Activated CD4-positive, alpha-beta T cell treated with anti-CD3 and anti-CD28 coated beads, Interleukin-2, Interleukin-4, amounts not matched to agents 100 ng/mL and 50 ng/mL, durations not matched to agents 16 hours and 8 hours (primary cell): ENCODE measurements at regions not wholly inside any gene's neighbourhood (a gene's known extent, or its start where the extent isn't known, plus 50 kb on each side); places are given as distances from the start of the nearest gene placed in this dataset.

Experiments
- DNase-seq: peaks from one replicate; pipeline ENCODE4 v3.0.0-alpha.2; 2020; ENCODE audit warnings: low spot score

- no peak for DNase-seq
Measured at GRCh38 chr15:29208836-29209235, 60.8 kb downstream of the NSMCE3 start.

GRCh38 chr15:29208352-29208751 is 61.3 kb downstream of the NSMCE3 start:
- no peak for DNase-seq

- no peak for DNase-seq
Measured at GRCh38 chr15:29207758-29208108, 61.9 kb downstream of the NSMCE3 start.

GRCh38 chr15:29207027-29207757 is 62.4 kb downstream of the NSMCE3 start:
- no peak for DNase-seq

GRCh38 chr15:29205186-29205585 is 64.4 kb downstream of the NSMCE3 start:
- DNase-seq: no peak

- DNase-seq: no peak
Measured at GRCh38 chr15:29204369-29204755, 65.3 kb downstream of the NSMCE3 start.

GRCh38 chr15:29203718-29204368 is 65.8 kb downstream of the NSMCE3 start:
- no peak for DNase-seq

- no peak for DNase-seq
Measured at GRCh38 chr15:29196722-29197121, 72.9 kb downstream of the NSMCE3 start.

GRCh38 chr15:29196290-29196689 is 73.3 kb downstream of the NSMCE3 start:
- DNase-seq: no peak

- DNase-seq: no peak
Measured at GRCh38 chr15:29194866-29195265, 74.8 kb downstream of the NSMCE3 start.

GRCh38 chr15:29183071-29183831 is 86.4 kb downstream of the NSMCE3 start:
- peak; percentile 65 for DNase-seq

GRCh38 chr15:29182590-29182989 is 87.0 kb downstream of the NSMCE3 start:
- no peak for DNase-seq

- DNase-seq: no peak
Measured at GRCh38 chr15:29172742-29173725, 96.6 kb downstream of the NSMCE3 start.

- DNase-seq: no peak
Measured at GRCh38 chr15:29170521-29170920, 99.1 kb downstream of the NSMCE3 start.
